ENCODE measurements at regions not wholly inside any gene's neighbourhood (a gene's known extent, or its start where the extent isn't known, plus 50 kb on each side); places are given as distances from the start of the nearest gene placed in this dataset.

DNA sequence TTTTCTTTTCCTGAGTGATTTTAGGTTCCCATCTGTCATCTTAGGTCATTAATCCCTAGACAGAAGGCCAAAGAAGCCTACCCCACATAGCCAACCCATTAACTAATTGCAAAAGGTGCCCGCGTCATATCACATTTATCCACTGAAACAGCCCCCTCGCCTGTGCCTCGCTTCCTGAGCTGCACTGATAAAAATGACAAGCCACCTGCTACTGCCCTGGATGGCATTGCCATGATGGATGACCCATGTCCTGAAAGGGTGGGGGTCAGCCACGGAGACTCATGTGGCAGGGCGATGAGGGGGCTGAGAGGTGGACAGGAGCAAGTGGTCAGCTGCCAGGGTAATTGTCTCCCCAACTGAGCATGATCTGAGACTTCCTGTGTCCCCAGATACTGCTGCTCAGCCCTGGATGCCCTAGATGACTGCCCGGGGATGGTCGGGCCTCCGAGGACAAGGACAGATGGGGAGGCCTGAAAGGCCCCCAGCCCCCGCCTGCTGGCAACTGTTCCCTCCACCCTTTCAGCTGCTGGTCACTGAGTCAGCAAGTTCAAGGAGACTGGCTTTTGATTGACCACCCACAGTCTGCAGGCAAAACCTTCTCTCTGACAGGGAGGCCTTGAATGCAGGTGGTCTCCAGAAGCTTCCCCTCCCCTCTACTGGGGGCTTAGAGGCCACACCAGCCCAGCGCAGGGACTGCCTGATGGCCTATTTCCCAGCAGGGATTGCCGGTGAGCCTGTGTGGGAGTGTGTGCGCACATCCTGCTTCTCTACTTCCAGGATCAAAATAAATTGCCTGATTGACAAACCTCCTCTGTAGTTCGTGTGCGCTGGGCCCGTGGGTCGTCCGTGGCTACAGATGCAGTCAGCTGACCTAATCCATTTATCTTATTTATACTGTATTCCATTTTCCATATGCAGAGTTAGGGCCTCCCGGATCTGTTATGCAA is 496.3 kb downstream of the BCOR start:
- Histone ChIP-seq H3K18ac (ENCODE audit: insufficient read length, low read depth, low read length) (no peak overlapping the region), H3K23me2 (ENCODE audit: insufficient read length, low read depth, low read length, poor library complexity, severe bottlenecking) (no peaks in the 10 kb centered on the region), H3K27me3 (ENCODE audit: insufficient read depth, low read length) (no peaks in the 10 kb centered on the region), H3T11ph (ENCODE audit: low read length) (no peak overlapping the region), H3K4me1 (ENCODE audit: insufficient read depth, low read length) (peaks cover 6% of the 10 kb centered on the region), H2BK120ac (ENCODE audit: low read depth, low read length, poor library complexity, severe bottlenecking) (no peak overlapping the region), H2BK12ac (ENCODE audit: insufficient read length, low read depth, low read length) (no peak overlapping the region), H3K4ac (ENCODE audit: low read depth, low read length) (no peak overlapping the region), H3K14ac (ENCODE audit: insufficient read depth, low read length) (peak overlapping the region; percentile 73; the same call in 1 of the 2 replicates), H3K79me1 (ENCODE audit: insufficient read depth, low read depth, low read length, poor library complexity, severe bottlenecking) (no peaks in the 10 kb centered on the region), H3K23ac (ENCODE audit: insufficient read length, low read depth, low read length) (no peak overlapping the region), H3K4me2 (ENCODE audit: insufficient read depth, insufficient read length, low read length) (no peak overlapping the region), H3K9me3 (ENCODE audit: control insufficient read depth, low read depth, low read length) (no peaks in the 10 kb centered on the region), H2BK15ac (ENCODE audit: low read depth, low read length) (no peak overlapping the region), H2AK5ac (ENCODE audit: insufficient read length, low read length) (no peak overlapping the region), H4K8ac (replicated peaks; ENCODE audit: insufficient read length, low read depth, low read length) (no peak overlapping the region), H3K9ac (ENCODE audit: extremely low read depth, insufficient read length, low read length) (no peak overlapping the region), H2AFZ (ENCODE audit: low read length) (no peak overlapping the region), H3K27ac (ENCODE audit: insufficient read length, low read depth, low read length) (no peak overlapping the region), H2BK5ac (ENCODE audit: insufficient read length, low read length) (no peak overlapping the region), H4K91ac (ENCODE audit: insufficient read length, low read depth, low read length) (no peak overlapping the region), H3K79me2 (ENCODE audit: insufficient read depth, low read length) (no peaks in the 10 kb centered on the region), H3K56ac (ENCODE audit: insufficient read length, low read depth, low read length) (no peak overlapping the region), H4K20me1 (ENCODE audit: control insufficient read depth, insufficient read depth, insufficient read length) (no peaks in the 10 kb centered on the region), H4K5ac (ENCODE audit: insufficient read length, low read depth, low read length) (no peak overlapping the region), H2BK20ac (ENCODE audit: low read depth, low read length, poor library complexity, severe bottlenecking) (no peak overlapping the region)
- Mint-ChIP-seq H3K27ac (no peak overlapping the region), H3K4me3 (no peak overlapping the region; a peak in 1 of 5 replicates), H3K4me1 (peaks cover 13 to 14% of the 10 kb centered on the region in 2 experiments), H3K9me3 (peaks cover 57 to 75% of the 10 kb centered on the region in 2 experiments), H3K36me3 (ENCODE audit: insufficient read depth in 1 of 3, low read depth in 3 of 3) (peaks cover 0 to 2% (median under 1%) of the 10 kb centered on the region in 3 experiments; a peak in 2 of 7 replicates), H3K27me3 (ENCODE audit: low read depth) (peaks cover 10% of the 10 kb centered on the region)
- DNase-seq: no peak
- TF ChIP-seq, protein P1, sequence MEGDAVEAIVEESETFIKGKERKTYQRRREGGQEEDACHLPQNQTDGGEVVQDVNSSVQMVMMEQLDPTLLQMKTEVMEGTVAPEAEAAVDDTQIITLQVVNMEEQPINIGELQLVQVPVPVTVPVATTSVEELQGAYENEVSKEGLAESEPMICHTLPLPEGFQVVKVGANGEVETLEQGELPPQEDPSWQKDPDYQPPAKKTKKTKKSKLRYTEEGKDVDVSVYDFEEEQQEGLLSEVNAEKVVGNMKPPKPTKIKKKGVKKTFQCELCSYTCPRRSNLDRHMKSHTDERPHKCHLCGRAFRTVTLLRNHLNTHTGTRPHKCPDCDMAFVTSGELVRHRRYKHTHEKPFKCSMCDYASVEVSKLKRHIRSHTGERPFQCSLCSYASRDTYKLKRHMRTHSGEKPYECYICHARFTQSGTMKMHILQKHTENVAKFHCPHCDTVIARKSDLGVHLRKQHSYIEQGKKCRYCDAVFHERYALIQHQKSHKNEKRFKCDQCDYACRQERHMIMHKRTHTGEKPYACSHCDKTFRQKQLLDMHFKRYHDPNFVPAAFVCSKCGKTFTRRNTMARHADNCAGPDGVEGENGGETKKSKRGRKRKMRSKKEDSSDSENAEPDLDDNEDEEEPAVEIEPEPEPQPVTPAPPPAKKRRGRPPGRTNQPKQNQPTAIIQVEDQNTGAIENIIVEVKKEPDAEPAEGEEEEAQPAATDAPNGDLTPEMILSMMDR (conservative IDR thresholded peaks at IDR 0.05): no peak
- WGBS (ENCODE audit: extremely low coverage, insufficient read length, low lambda C conversion rate): no CpG with 5 or more reads among the region's 19 CpGs

Data from H9 (cell line).